Large intestine (tissue), 3 donors: ENCODE measurements at regions not wholly inside any gene's neighbourhood (a gene's known extent, or its start where the extent isn't known, plus 50 kb on each side); places are given as distances from the start of the nearest gene placed in this dataset.
"Not testable (repeated sequence)": the region's sequence is repeated elsewhere in the genome, so short reads cannot be mapped to it uniquely, and the experiment has no call there.

Experiments
- DNase-seq, 2 donors: peaks; one replicate each; pipeline versions ENCODE4 v3.0.0 to v3.0.0-alpha.2; 2013
- H3K27ac ChIP-seq: one replicate; pipeline ENCODE4 v1.5.1; 2013; ENCODE audit warnings: low read length
- H3K27me3 ChIP-seq: 2 replicates; pipeline ENCODE4 v1.6.1; 2013; ENCODE audit warnings: low read length; ENCODE audit not compliant: control insufficient read depth, insufficient read depth
- H3K36me3 ChIP-seq: 2 replicates; pipeline ENCODE4 v1.6.1; 2013; ENCODE audit warnings: low read length; ENCODE audit not compliant: control insufficient read depth, insufficient read depth
- H3K4me1 ChIP-seq: one replicate; pipeline ENCODE4 v1.6.1; 2013; ENCODE audit warnings: low read length; ENCODE audit not compliant: control insufficient read depth, insufficient read depth
- H3K4me3 ChIP-seq: one replicate; pipeline ENCODE4 v1.5.1; 2013; ENCODE audit warnings: low read length
- H3K9me3 ChIP-seq: one replicate; pipeline ENCODE4 v1.6.1; 2013; ENCODE audit warnings: mild to moderate bottlenecking, low read depth, low read length, moderate library complexity; ENCODE audit not compliant: control insufficient read depth
- WGBS: methylation state at CpG from one replicate; pipeline ENCODE4 v1.1.5; 2013; ENCODE audit warnings: low lambda C conversion rate; ENCODE audit not compliant: insufficient coverage; 5-methylcytosine and 5-hydroxymethylcytosine counted together

- no peaks in the 10 kb centered on the region for H3K27me3 ChIP-seq
- H3K4me3 ChIP-seq: no peak overlapping the region
- H3K4me1 ChIP-seq: no peaks in the 10 kb centered on the region
- H3K36me3 ChIP-seq: no peaks in the 10 kb centered on the region
- no peak for DNase-seq
- WGBS: no CpG with 5 or more reads among the region's 3 CpGs
- no peaks in the 10 kb centered on the region for H3K9me3 ChIP-seq
- no peak overlapping the region for H3K27ac ChIP-seq
These were observed 1232.3 kb upstream of the SLC39A10 start for GRCh38 chr2:194424683-194425209.

- no peak for DNase-seq
- WGBS: 83% methylated on average over 2 of the region's 3 CpGs
- H3K27ac ChIP-seq: no peak overlapping the region
- H3K36me3 ChIP-seq: no peaks in the 10 kb centered on the region
- H3K27me3 ChIP-seq: no peaks in the 10 kb centered on the region
- no peak overlapping the region for H3K4me3 ChIP-seq
- no peaks in the 10 kb centered on the region for H3K9me3 ChIP-seq
- no peaks in the 10 kb centered on the region for H3K4me1 ChIP-seq
These were observed 1245.8 kb upstream of the SLC39A10 start for GRCh38 chr2:194411221-194411620.

GRCh38 chr2:194395818-194396217, 1261.2 kb upstream of the SLC39A10 start:
- no CpG with 5 or more reads among the region's 3 CpGs for WGBS
- DNase-seq: no peak

GRCh38 chr2:194385376-194385775, 1271.7 kb upstream of the SLC39A10 start:
- Histone ChIP-seq H3K36me3 (no peaks in the 10 kb centered on the region), H3K27ac (no peak overlapping the region), H3K9me3 (peaks cover 3% of the 10 kb centered on the region), H3K27me3 (no peaks in the 10 kb centered on the region), H3K4me3 (no peak overlapping the region), H3K4me1 (no peaks in the 10 kb centered on the region)
- no CpG with 5 or more reads among the region's 1 CpG for WGBS
- no peak for DNase-seq

More at GRCh38 chr2:194395818-194396217, 1261.2 kb upstream of the SLC39A10 start:
- no peak overlapping the region for H3K4me3 ChIP-seq
- H3K27me3 ChIP-seq: no peaks in the 10 kb centered on the region
- no peaks in the 10 kb centered on the region for H3K4me1 ChIP-seq
- no peaks in the 10 kb centered on the region for H3K36me3 ChIP-seq
- H3K27ac ChIP-seq: no peak overlapping the region
- H3K9me3 ChIP-seq: no peaks in the 10 kb centered on the region

- H3K36me3 ChIP-seq: no peaks in the 10 kb centered on the region
- H3K4me3 ChIP-seq: no peak overlapping the region
- H3K4me1 ChIP-seq: no peaks in the 10 kb centered on the region
- DNase-seq: no peak
- no peak overlapping the region for H3K27ac ChIP-seq
- H3K27me3 ChIP-seq: no peaks in the 10 kb centered on the region
- H3K9me3 ChIP-seq: peaks cover 3% of the 10 kb centered on the region
- 43% methylated on average over 1 of the region's 1 CpG for WGBS
These were observed 1273.6 kb upstream of the SLC39A10 start for GRCh38 chr2:194383401-194383800.

GRCh38 chr2:194382221-194382620, 1274.8 kb upstream of the SLC39A10 start:
- Histone ChIP-seq H3K27ac (no peak overlapping the region), H3K36me3 (no peaks in the 10 kb centered on the region)
- DNase-seq: no peak

GRCh38 chr2:194380011-194380410, 1277.0 kb upstream of the SLC39A10 start:
- no peak for DNase-seq
- H3K4me3 ChIP-seq: no peak overlapping the region
- H3K9me3 ChIP-seq: no peaks in the 10 kb centered on the region
- no peaks in the 10 kb centered on the region for H3K4me1 ChIP-seq
- H3K27ac ChIP-seq: no peak overlapping the region
- no peaks in the 10 kb centered on the region for H3K27me3 ChIP-seq
- no CpG with 5 or more reads among the region's 1 CpG for WGBS
- H3K36me3 ChIP-seq: no peaks in the 10 kb centered on the region

More at GRCh38 chr2:194382221-194382620, 1274.8 kb upstream of the SLC39A10 start:
- Histone ChIP-seq H3K4me1 (no peaks in the 10 kb centered on the region), H3K4me3 (no peak overlapping the region), H3K9me3 (peaks cover 3% of the 10 kb centered on the region), H3K27me3 (no peaks in the 10 kb centered on the region)

- H3K27ac ChIP-seq, H3K27me3 ChIP-seq, H3K36me3 ChIP-seq, H3K9me3 ChIP-seq, DNase-seq, H3K4me1 ChIP-seq, H3K4me3 ChIP-seq: not testable (repeated sequence)
- WGBS: no CpG with 5 or more reads among the region's 3 CpGs
These were observed 1289.6 kb upstream of the SLC39A10 start for GRCh38 chr2:194367390-194367789.

GRCh38 chr2:194363878-194364277, 1293.1 kb upstream of the SLC39A10 start:
- WGBS: 83% methylated on average over 2 of the region's 2 CpGs
- H3K36me3 ChIP-seq: no peaks in the 10 kb centered on the region
- no peak overlapping the region for H3K4me3 ChIP-seq
- no peaks in the 10 kb centered on the region for H3K9me3 ChIP-seq
- DNase-seq: no peak
- no peaks in the 10 kb centered on the region for H3K4me1 ChIP-seq
- H3K27ac ChIP-seq: no peak overlapping the region
- no peaks in the 10 kb centered on the region for H3K27me3 ChIP-seq

GRCh38 chr2:194363295-194363694, 1293.7 kb upstream of the SLC39A10 start:
- Histone ChIP-seq H3K36me3 (no peaks in the 10 kb centered on the region), H3K9me3 (no peaks in the 10 kb centered on the region)
- DNase-seq: no peak

GRCh38 chr2:194352505-194352904, 1304.5 kb upstream of the SLC39A10 start:
- 60% methylated on average over 1 of the region's 1 CpG for WGBS
- no peak for DNase-seq
- Histone ChIP-seq H3K4me3 (no peak overlapping the region), H3K27me3 (no peaks in the 10 kb centered on the region), H3K36me3 (no peaks in the 10 kb centered on the region), H3K4me1 (no peaks in the 10 kb centered on the region), H3K27ac (no peak overlapping the region), H3K9me3 (no peaks in the 10 kb centered on the region)

More at GRCh38 chr2:194363295-194363694, 1293.7 kb upstream of the SLC39A10 start:
- no peaks in the 10 kb centered on the region for H3K27me3 ChIP-seq
- no peak overlapping the region for H3K27ac ChIP-seq
- H3K4me1 ChIP-seq: no peaks in the 10 kb centered on the region
- H3K4me3 ChIP-seq: no peak overlapping the region
